ENCODE measurements at regions not wholly inside any gene's neighbourhood (a gene's known extent, or its start where the extent isn't known, plus 50 kb on each side); places are given as distances from the start of the nearest gene placed in this dataset.
"Not testable (repeated sequence)": the region's sequence is repeated elsewhere in the genome, so short reads cannot be mapped to it uniquely, and the experiment has no call there.

DNA sequence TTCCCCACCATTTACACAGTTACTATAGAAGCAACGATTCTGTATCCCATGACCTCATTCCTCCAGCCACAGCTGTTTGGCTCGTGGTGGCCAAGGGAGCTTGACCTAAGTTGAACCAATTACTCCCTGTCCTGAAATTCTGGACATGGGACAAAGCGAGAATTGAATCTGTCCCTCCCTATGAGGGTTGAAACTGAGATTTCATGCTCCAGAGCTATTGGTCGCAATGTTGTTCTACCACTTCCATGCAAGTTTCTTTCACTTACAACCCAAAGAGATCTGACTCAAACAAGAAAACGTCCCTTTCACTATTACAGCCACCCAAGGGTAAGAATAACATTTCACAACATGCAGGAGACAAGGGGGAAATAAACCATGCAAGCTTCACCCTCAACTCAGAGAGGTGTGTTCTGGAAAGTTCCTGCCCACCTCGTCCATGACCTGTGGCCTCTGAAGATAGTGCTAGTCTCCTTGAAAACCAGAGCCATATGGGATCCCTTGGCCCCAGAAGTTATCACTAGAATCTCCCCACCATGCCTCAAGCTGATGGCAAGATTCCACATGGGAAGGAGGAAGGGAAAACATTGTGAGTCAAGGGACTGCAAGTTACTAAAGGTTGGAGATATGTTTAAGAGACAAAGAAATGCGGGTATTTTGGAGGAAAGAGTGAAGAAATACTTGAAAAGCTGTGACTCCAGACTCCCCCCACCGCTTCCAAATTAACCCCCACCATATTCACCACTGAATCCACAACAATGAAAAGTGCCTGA, 74.5 kb upstream of the SRSF6 start:
- no peak overlapping the region for H3K4me2 ChIP-seq (ENCODE audit: insufficient read depth, low read length)
- no peak for ATAC-seq (ENCODE audit: insufficient read depth, low read depth)
- no peaks in the 10 kb centered on the region for H3K79me2 ChIP-seq (ENCODE audit: insufficient read depth, low read length)
- H3K27me3 ChIP-seq (ENCODE audit: insufficient read depth, low read length, poor library complexity) = no peaks in the 10 kb centered on the region
- H2AFZ ChIP-seq (ENCODE audit: low read depth, low read length) = no peak overlapping the region
- no peak for DNase-seq
- TF ChIP-seq EZH2 (IDR thresholded peaks at IDR 0.05; ENCODE audit: borderline replicate concordance, low read depth, low read length, severe bottlenecking) = no peak
- TF ChIP-seq, protein P1, sequence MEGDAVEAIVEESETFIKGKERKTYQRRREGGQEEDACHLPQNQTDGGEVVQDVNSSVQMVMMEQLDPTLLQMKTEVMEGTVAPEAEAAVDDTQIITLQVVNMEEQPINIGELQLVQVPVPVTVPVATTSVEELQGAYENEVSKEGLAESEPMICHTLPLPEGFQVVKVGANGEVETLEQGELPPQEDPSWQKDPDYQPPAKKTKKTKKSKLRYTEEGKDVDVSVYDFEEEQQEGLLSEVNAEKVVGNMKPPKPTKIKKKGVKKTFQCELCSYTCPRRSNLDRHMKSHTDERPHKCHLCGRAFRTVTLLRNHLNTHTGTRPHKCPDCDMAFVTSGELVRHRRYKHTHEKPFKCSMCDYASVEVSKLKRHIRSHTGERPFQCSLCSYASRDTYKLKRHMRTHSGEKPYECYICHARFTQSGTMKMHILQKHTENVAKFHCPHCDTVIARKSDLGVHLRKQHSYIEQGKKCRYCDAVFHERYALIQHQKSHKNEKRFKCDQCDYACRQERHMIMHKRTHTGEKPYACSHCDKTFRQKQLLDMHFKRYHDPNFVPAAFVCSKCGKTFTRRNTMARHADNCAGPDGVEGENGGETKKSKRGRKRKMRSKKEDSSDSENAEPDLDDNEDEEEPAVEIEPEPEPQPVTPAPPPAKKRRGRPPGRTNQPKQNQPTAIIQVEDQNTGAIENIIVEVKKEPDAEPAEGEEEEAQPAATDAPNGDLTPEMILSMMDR (IDR thresholded peaks at IDR 0.05; ENCODE audit: borderline replicate concordance, extremely low read depth, low read length, poor library complexity, severe bottlenecking) = no peak
- no peaks in the 10 kb centered on the region for H3K36me3 ChIP-seq (ENCODE audit: insufficient read depth, low read length)
- no peaks in the 10 kb centered on the region for H3K4me1 ChIP-seq (ENCODE audit: insufficient read depth, low read length)
- H3K4me3 ChIP-seq (ENCODE audit: low read depth in 1 of 2, low read length in 2 of 2) = no peak overlapping the region
- no peaks in the 10 kb centered on the region for H3K9me3 ChIP-seq (ENCODE audit: insufficient read depth, low read length, severe bottlenecking)
- H4K20me1 ChIP-seq (ENCODE audit: insufficient read depth, low read length) = no peaks in the 10 kb centered on the region
- H3K9ac ChIP-seq (ENCODE audit: low read depth, low read length) = no peak overlapping the region
- no peak overlapping the region for H3K27ac ChIP-seq (ENCODE audit: low read length)

DNA sequence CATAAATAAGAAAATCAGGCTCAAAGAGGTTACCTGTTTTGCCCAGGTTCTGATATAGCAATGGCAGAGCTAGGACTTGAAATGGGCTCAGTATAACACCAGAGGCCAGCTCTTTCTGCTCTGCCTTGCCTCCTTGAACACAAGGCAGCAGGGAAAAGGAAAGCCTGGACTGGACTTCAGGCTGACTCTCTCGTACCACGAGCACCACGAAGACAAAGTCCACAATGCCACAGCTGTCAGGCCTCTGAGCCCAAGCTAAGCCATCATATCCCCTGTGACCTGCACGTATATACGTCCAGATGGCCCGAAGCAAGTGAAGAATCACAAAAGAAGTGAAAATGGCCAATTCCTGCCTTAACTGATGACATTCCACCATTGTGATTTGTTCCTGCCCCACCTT, 75.6 kb upstream of the SRSF6 start:
- not testable (repeated sequence) for H4K20me1 ChIP-seq (ENCODE audit: insufficient read depth, low read length); H3K4me2 ChIP-seq (ENCODE audit: insufficient read depth, low read length); H3K9me3 ChIP-seq (ENCODE audit: insufficient read depth, low read length, severe bottlenecking); H3K9ac ChIP-seq (ENCODE audit: low read depth, low read length); DNase-seq; H3K27ac ChIP-seq (ENCODE audit: low read length); H3K79me2 ChIP-seq (ENCODE audit: insufficient read depth, low read length); ATAC-seq (ENCODE audit: insufficient read depth, low read depth); H3K4me1 ChIP-seq (ENCODE audit: insufficient read depth, low read length); H3K4me3 ChIP-seq (ENCODE audit: low read depth in 1 of 2, low read length in 2 of 2); H3K27me3 ChIP-seq (ENCODE audit: insufficient read depth, low read length, poor library complexity); H2AFZ ChIP-seq (ENCODE audit: low read depth, low read length); H3K36me3 ChIP-seq (ENCODE audit: insufficient read depth, low read length)

DNA sequence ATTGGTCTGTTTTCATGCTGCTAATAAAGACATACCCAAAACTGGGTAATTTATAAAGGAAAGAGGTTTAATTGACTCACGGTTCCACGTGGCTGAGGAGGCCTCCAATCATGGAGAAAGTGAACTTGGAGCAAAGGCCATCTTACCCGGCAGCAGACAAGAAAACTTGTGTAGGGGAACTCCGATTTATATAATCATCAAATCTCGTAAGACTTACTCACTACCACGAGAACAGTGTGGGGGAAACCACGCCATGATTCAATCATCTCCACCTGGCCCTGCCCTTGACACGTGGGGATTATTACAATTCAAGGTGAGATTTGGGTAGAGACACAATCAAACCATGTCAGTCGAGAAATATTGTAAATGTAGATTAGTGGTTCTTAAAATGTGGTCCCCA, 76.2 kb upstream of the SRSF6 start:
- not testable (repeated sequence) for ATAC-seq (ENCODE audit: insufficient read depth, low read depth); H3K27me3 ChIP-seq (ENCODE audit: insufficient read depth, low read length, poor library complexity); H3K4me1 ChIP-seq (ENCODE audit: insufficient read depth, low read length)

DNA sequence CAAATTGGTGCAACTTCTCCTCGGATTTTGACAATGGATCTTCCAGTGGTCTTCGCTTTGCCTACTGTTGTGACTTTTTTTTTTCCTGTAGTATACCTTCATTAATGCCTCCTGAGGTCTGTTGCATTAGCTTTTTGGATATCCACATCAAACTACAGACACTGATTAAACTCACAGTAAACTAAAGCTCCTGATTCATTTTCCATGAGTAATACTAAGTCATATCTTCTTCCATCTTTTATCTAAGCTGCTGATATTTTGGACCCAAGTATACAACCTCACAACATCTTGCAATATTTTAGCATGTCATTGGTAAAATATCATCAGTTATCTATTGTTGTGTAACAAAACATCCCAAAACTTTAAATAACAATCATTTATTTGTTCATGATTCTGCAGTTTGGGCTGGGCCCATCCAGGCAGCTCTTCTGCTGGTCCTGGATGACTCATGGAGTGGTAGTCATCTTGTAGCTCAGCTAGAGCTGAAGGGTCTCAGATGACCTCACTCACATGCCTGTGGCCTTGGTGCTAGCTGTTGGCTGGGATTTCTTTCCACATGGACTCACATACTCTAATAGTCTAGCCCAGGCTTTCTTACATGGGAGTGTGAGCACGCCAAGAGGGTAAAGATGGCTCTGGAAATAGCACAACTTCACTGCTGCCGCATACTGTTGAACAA, 78.3 kb upstream of the SRSF6 start:
- TF ChIP-seq, protein P1 (IDR thresholded peaks at IDR 0.05; ENCODE audit: borderline replicate concordance, extremely low read depth, low read length, poor library complexity, severe bottlenecking) = no peak
- no peak for TF ChIP-seq EZH2 (IDR thresholded peaks at IDR 0.05; ENCODE audit: borderline replicate concordance, low read depth, low read length, severe bottlenecking)
- Histone ChIP-seq H3K9ac (ENCODE audit: low read depth, low read length) (no peak overlapping the region), H4K20me1 (ENCODE audit: insufficient read depth, low read length) (no peaks in the 10 kb centered on the region), H3K4me2 (ENCODE audit: insufficient read depth, low read length) (no peak overlapping the region), H3K27me3 (ENCODE audit: insufficient read depth, low read length, poor library complexity) (no peaks in the 10 kb centered on the region), H3K79me2 (ENCODE audit: insufficient read depth, low read length) (no peaks in the 10 kb centered on the region), H3K9me3 (ENCODE audit: insufficient read depth, low read length, severe bottlenecking) (no peaks in the 10 kb centered on the region), H3K27ac (ENCODE audit: low read length) (no peak overlapping the region), H2AFZ (ENCODE audit: low read depth, low read length) (no peak overlapping the region), H3K36me3 (ENCODE audit: insufficient read depth, low read length) (no peaks in the 10 kb centered on the region), H3K4me1 (ENCODE audit: insufficient read depth, low read length) (no peaks in the 10 kb centered on the region), H3K4me3 (ENCODE audit: low read depth in 1 of 2, low read length in 2 of 2) (no peak overlapping the region)
- ATAC-seq (ENCODE audit: insufficient read depth, low read depth) = no peak
- DNase-seq = no peak

More for the DNA sequence above, 76.2 kb upstream of the SRSF6 start:
- not testable (repeated sequence) for H3K4me2 ChIP-seq (ENCODE audit: insufficient read depth, low read length); H3K36me3 ChIP-seq (ENCODE audit: insufficient read depth, low read length); H3K9ac ChIP-seq (ENCODE audit: low read depth, low read length); H2AFZ ChIP-seq (ENCODE audit: low read depth, low read length); H3K4me3 ChIP-seq (ENCODE audit: low read depth in 1 of 2, low read length in 2 of 2); H3K79me2 ChIP-seq (ENCODE audit: insufficient read depth, low read length); H4K20me1 ChIP-seq (ENCODE audit: insufficient read depth, low read length); DNase-seq; H3K9me3 ChIP-seq (ENCODE audit: insufficient read depth, low read length, severe bottlenecking); H3K27ac ChIP-seq (ENCODE audit: low read length)
